ENCODE measurements at regions not wholly inside any gene's neighbourhood (a gene's known extent, or its start where the extent isn't known, plus 50 kb on each side); places are given as distances from the start of the nearest gene placed in this dataset.

- no peaks in the 10 kb centered on the region for H3F3A ChIP-seq (ENCODE audit: insufficient read depth, low read length, poor library complexity, severe bottlenecking)
- no peaks in the 10 kb centered on the region for H3K36me3 ChIP-seq (ENCODE audit: insufficient read depth, low read length)
- no peaks in the 10 kb centered on the region for H3K79me2 ChIP-seq (replicated peaks; ENCODE audit: insufficient read depth, low read length)
- H3K9ac ChIP-seq (ENCODE audit: low read length), result no peak overlapping the region
- no peaks in the 10 kb centered on the region for H3K9me3 ChIP-seq (ENCODE audit: low read length)
- H2AFZ ChIP-seq (ENCODE audit: low read depth, low read length), result no peak overlapping the region
- H4K20me1 ChIP-seq (ENCODE audit: insufficient read depth), result no peaks in the 10 kb centered on the region
- no peak overlapping the region for H3K4me3 ChIP-seq (ENCODE audit: low read length)
- TF ChIP-seq POLR2AphosphoS5 (IDR thresholded peaks at IDR 0.05) (no peak), TAF1 (IDR thresholded peaks at IDR 0.05; ENCODE audit: low read depth) (no peak), EP300 (conservative IDR thresholded peaks at IDR 0.05; ENCODE audit: poor library complexity, severe bottlenecking) (no peak), EZH2 (IDR thresholded peaks at IDR 0.05; ENCODE audit: borderline replicate concordance, insufficient read depth, low read length, poor library complexity, severe bottlenecking) (no peak), SMC3 (conservative IDR thresholded peaks at IDR 0.05; ENCODE audit: poor library complexity) (no peak), MXI1 (conservative IDR thresholded peaks at IDR 0.05; ENCODE audit: poor library complexity, severe bottlenecking) (no peak), RAD21 (conservative IDR thresholded peaks at IDR 0.05) (no peak)
- TF ChIP-seq, protein P1, sequence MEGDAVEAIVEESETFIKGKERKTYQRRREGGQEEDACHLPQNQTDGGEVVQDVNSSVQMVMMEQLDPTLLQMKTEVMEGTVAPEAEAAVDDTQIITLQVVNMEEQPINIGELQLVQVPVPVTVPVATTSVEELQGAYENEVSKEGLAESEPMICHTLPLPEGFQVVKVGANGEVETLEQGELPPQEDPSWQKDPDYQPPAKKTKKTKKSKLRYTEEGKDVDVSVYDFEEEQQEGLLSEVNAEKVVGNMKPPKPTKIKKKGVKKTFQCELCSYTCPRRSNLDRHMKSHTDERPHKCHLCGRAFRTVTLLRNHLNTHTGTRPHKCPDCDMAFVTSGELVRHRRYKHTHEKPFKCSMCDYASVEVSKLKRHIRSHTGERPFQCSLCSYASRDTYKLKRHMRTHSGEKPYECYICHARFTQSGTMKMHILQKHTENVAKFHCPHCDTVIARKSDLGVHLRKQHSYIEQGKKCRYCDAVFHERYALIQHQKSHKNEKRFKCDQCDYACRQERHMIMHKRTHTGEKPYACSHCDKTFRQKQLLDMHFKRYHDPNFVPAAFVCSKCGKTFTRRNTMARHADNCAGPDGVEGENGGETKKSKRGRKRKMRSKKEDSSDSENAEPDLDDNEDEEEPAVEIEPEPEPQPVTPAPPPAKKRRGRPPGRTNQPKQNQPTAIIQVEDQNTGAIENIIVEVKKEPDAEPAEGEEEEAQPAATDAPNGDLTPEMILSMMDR (IDR thresholded peaks at IDR 0.05; ENCODE audit: poor library complexity, severe bottlenecking), result no peak
- TF ChIP-seq, protein P2, sequence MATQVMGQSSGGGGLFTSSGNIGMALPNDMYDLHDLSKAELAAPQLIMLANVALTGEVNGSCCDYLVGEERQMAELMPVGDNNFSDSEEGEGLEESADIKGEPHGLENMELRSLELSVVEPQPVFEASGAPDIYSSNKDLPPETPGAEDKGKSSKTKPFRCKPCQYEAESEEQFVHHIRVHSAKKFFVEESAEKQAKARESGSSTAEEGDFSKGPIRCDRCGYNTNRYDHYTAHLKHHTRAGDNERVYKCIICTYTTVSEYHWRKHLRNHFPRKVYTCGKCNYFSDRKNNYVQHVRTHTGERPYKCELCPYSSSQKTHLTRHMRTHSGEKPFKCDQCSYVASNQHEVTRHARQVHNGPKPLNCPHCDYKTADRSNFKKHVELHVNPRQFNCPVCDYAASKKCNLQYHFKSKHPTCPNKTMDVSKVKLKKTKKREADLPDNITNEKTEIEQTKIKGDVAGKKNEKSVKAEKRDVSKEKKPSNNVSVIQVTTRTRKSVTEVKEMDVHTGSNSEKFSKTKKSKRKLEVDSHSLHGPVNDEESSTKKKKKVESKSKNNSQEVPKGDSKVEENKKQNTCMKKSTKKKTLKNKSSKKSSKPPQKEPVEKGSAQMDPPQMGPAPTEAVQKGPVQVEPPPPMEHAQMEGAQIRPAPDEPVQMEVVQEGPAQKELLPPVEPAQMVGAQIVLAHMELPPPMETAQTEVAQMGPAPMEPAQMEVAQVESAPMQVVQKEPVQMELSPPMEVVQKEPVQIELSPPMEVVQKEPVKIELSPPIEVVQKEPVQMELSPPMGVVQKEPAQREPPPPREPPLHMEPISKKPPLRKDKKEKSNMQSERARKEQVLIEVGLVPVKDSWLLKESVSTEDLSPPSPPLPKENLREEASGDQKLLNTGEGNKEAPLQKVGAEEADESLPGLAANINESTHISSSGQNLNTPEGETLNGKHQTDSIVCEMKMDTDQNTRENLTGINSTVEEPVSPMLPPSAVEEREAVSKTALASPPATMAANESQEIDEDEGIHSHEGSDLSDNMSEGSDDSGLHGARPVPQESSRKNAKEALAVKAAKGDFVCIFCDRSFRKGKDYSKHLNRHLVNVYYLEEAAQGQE (IDR thresholded peaks at IDR 0.05; ENCODE audit: borderline replicate concordance), result no peak
- H3K4me2 ChIP-seq (ENCODE audit: low read length), result no peak overlapping the region
- H3K9me2 ChIP-seq (ENCODE audit: insufficient read depth, low read length), result no peaks in the 10 kb centered on the region
- no peak overlapping the region for H3K27ac ChIP-seq (ENCODE audit: low read length)
- H3K27me3 ChIP-seq (ENCODE audit: insufficient read depth, low read depth, low read length), result peaks cover 8% of the 10 kb centered on the region
These were observed 62.3 kb upstream of the NKX2-2 start for GRCh38 chr20:21575981-21576740.

GRCh38 chr20:21575167-21575566 is 61.3 kb upstream of the NKX2-2 start:
- TF ChIP-seq POLR2AphosphoS5 (IDR thresholded peaks at IDR 0.05), result no peak
- TF ChIP-seq, protein P2 (IDR thresholded peaks at IDR 0.05; ENCODE audit: borderline replicate concordance), result no peak
- TF ChIP-seq MXI1 (conservative IDR thresholded peaks at IDR 0.05; ENCODE audit: poor library complexity, severe bottlenecking), result no peak
- TF ChIP-seq TAF1 (IDR thresholded peaks at IDR 0.05; ENCODE audit: low read depth), result no peak
- TF ChIP-seq EZH2 (IDR thresholded peaks at IDR 0.05; ENCODE audit: borderline replicate concordance, insufficient read depth, low read length, poor library complexity, severe bottlenecking), result no peak
- TF ChIP-seq, protein P1 (IDR thresholded peaks at IDR 0.05; ENCODE audit: poor library complexity, severe bottlenecking), result no peak
- TF ChIP-seq SMC3 (conservative IDR thresholded peaks at IDR 0.05; ENCODE audit: poor library complexity), result no peak
- TF ChIP-seq RAD21 (conservative IDR thresholded peaks at IDR 0.05), result no peak
- peaks cover 8% of the 10 kb centered on the region for H3K27me3 ChIP-seq (ENCODE audit: insufficient read depth, low read depth, low read length)
- no peaks in the 10 kb centered on the region for H3K36me3 ChIP-seq (ENCODE audit: insufficient read depth, low read length)
- no peak overlapping the region for H3K4me2 ChIP-seq (ENCODE audit: low read length)
- no peak overlapping the region for H3K9ac ChIP-seq (ENCODE audit: low read length)
- no peaks in the 10 kb centered on the region for H3F3A ChIP-seq (ENCODE audit: insufficient read depth, low read length, poor library complexity, severe bottlenecking)
- no peaks in the 10 kb centered on the region for H3K9me3 ChIP-seq (ENCODE audit: low read length)
- H3K79me2 ChIP-seq (replicated peaks; ENCODE audit: insufficient read depth, low read length), result no peaks in the 10 kb centered on the region
- no peaks in the 10 kb centered on the region for H3K9me2 ChIP-seq (ENCODE audit: insufficient read depth, low read length)
- H3K27ac ChIP-seq (ENCODE audit: low read length), result no peak overlapping the region
- H2AFZ ChIP-seq (ENCODE audit: low read depth, low read length), result no peak overlapping the region
- H4K20me1 ChIP-seq (ENCODE audit: insufficient read depth), result no peaks in the 10 kb centered on the region
- H3K4me3 ChIP-seq (ENCODE audit: low read length), result no peak overlapping the region

All from neural cell (in vitro differentiated cells).